HCT116 (cell line): ENCODE measurements at regions not wholly inside any gene's neighbourhood (a gene's known extent, or its start where the extent isn't known, plus 50 kb on each side); places are given as distances from the start of the nearest gene placed in this dataset.

ENCODE experiments used
- CEBPB ChIP-seq: IDR thresholded peaks from 2 replicates; pipeline ENCODE4 v1.6.1; 2012; ENCODE audit warnings: low read depth
- CTCF ChIP-seq, 3 experiments: fragments of 200-600 bp in 1 of 3; sonication (generic) in 1 of 3; IDR thresholded peaks in 2 of 3; conservative IDR thresholded peaks in 1 of 3; 2 replicates each; pipeline ENCODE4 v1.5.1; 2012 to 2017; ENCODE audit warnings: low read depth in 2 of 3, low read length in 2 of 3, antibody characterized with exemption in 1 of 3, borderline replicate concordance in 1 of 3, control low read depth in 1 of 3, mild to moderate bottlenecking in 1 of 3, mixed read lengths in 1 of 3, mixed run types in 1 of 3, moderate library complexity in 1 of 3; ENCODE audit not compliant: insufficient read depth in 1 of 3
- EGR1 ChIP-seq: IDR thresholded peaks from 2 replicates; pipeline ENCODE4 v1.6.1; 2012; ENCODE audit warnings: low read depth
- EZH2 ChIP-seq: fragments of 200-600 bp; sonication (generic); IDR thresholded peaks from 2 replicates; pipeline ENCODE4 v1.6.1; 2017; ENCODE audit warnings: antibody characterized with exemption, mixed run types
- EZH2phosphoT487 ChIP-seq: fragments of 200-600 bp; IDR thresholded peaks from 2 replicates; pipeline ENCODE4 v1.6.1; 2018; ENCODE audit warnings: antibody characterized with exemption, borderline replicate concordance
- JUND ChIP-seq: IDR thresholded peaks from 2 replicates; pipeline ENCODE4 v1.6.1; 2012
- POLR2AphosphoS5 ChIP-seq: IDR thresholded peaks from 2 replicates; pipeline ENCODE4 v1.6.1; 2011; ENCODE audit warnings: mild to moderate bottlenecking, low read depth, low read length, moderate library complexity
- RAD21 ChIP-seq: IDR thresholded peaks from 2 replicates; pipeline ENCODE4 v1.6.1; 2012; ENCODE audit warnings: low read depth, mild to moderate bottlenecking
- REST ChIP-seq: IDR thresholded peaks from 2 replicates; pipeline ENCODE4 v1.6.1; 2012; ENCODE audit warnings: low read depth
- SP1 ChIP-seq: IDR thresholded peaks from 2 replicates; pipeline ENCODE4 v1.6.1; 2012; ENCODE audit warnings: low read depth
- TCF7L2 ChIP-seq: IDR thresholded peaks from 2 replicates; pipeline ENCODE4 v1.7.0; 2011; ENCODE audit warnings: borderline replicate concordance, inconsistent platforms; ENCODE audit not compliant: insufficient read depth, insufficient read length; ENCODE audit errors: extremely low read depth
- YY1 ChIP-seq: IDR thresholded peaks from 2 replicates; pipeline ENCODE4 v1.6.1; 2011; ENCODE audit warnings: low read length, low read depth, moderate library complexity, mild to moderate bottlenecking; ENCODE audit not compliant: insufficient replicate concordance; ENCODE audit errors: extremely low read depth
- ZFX ChIP-seq: fragments of 450-650 bp; IDR thresholded peaks from 2 replicates; pipeline ENCODE4 v1.6.1; 2017
- ZNF274 ChIP-seq: fragments of 200-500 bp; sonication (Bioruptor generic); IDR thresholded peaks from 2 replicates; pipeline ENCODE4 v1.6.1; 2014; ENCODE audit warnings: mild to moderate bottlenecking, low read depth, low read length, inconsistent platforms

DNA sequence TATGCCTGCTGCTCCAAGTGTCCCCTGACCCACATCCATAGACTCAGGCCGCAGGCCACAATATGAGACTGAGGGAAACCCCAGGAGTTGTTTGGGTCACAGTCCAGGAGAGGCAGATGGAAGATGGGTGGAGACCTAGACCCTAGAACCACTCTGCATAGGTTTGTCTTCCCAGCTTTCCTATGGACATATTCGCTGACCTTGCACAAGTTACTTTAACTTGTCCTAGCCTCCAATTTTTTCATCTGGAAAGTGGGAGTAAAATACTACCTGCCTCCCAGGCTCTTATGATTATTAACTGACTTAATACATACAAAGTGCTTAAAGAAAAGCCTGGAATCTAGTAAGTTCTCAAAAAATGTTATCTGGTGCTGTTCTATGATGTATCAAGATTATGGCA is 157.1 kb upstream of the IFNG-AS1 start:
- TF ChIP-seq CTCF (IDR thresholded peaks at IDR 0.05 in 2 of 3, conservative IDR thresholded peaks at IDR 0.05 in 1 of 3; ENCODE audit: borderline replicate concordance in 1 of 3, insufficient read depth in 1 of 3, low read depth in 2 of 3, low read length in 2 of 3) (no peak), ZFX (no peak), EZH2 (no peak), REST (no peak), EGR1 (no peak), CEBPB (no peak), POLR2AphosphoS5 (no peak), YY1 (no peak), SP1 (no peak), JUND (no peak), EZH2phosphoT487 (no peak), RAD21 (no peak), TCF7L2 (no peak), ZNF274 (no peak)
